22Rv1 (cell line): ENCODE measurements at regions not wholly inside any gene's neighbourhood (a gene's known extent, or its start where the extent isn't known, plus 50 kb on each side); places are given as distances from the start of the nearest gene placed in this dataset.

Experiments used
- ZFX ChIP-seq: fragments of 450-650 bp; IDR thresholded peaks from 2 replicates; pipeline ENCODE4 v1.6.1; 2017; ENCODE audit warnings: antibody characterized with exemption, borderline replicate concordance
- TF ChIP-seq, protein P1 (sequence below): fragments of 450-650 bp; IDR thresholded peaks from 2 replicates; pipeline ENCODE4 v1.5.1; 2017; ENCODE audit warnings: mild to moderate bottlenecking

- TF ChIP-seq, protein P1, sequence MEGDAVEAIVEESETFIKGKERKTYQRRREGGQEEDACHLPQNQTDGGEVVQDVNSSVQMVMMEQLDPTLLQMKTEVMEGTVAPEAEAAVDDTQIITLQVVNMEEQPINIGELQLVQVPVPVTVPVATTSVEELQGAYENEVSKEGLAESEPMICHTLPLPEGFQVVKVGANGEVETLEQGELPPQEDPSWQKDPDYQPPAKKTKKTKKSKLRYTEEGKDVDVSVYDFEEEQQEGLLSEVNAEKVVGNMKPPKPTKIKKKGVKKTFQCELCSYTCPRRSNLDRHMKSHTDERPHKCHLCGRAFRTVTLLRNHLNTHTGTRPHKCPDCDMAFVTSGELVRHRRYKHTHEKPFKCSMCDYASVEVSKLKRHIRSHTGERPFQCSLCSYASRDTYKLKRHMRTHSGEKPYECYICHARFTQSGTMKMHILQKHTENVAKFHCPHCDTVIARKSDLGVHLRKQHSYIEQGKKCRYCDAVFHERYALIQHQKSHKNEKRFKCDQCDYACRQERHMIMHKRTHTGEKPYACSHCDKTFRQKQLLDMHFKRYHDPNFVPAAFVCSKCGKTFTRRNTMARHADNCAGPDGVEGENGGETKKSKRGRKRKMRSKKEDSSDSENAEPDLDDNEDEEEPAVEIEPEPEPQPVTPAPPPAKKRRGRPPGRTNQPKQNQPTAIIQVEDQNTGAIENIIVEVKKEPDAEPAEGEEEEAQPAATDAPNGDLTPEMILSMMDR: no peak
- no peak for TF ChIP-seq ZFX
Measured at GRCh38 chr10:2356670-2357069, 619.3 kb upstream of the ADARB2 start.
